Tibial artery (tissue), 4 donors: ENCODE measurements at regions not wholly inside any gene's neighbourhood (a gene's known extent, or its start where the extent isn't known, plus 50 kb on each side); places are given as distances from the start of the nearest gene placed in this dataset.
"Not testable (repeated sequence)": the region's sequence is repeated elsewhere in the genome, so short reads cannot be mapped to it uniquely, and the experiment has no call there.

Experiments
- DNase-seq, 2 donors: peaks; one replicate each; pipeline ENCODE4 v3.0.0-alpha.2; 2019
- H3K27ac ChIP-seq, 2 donors: fragments of 200-600 bp; sonication (generic) in 1 of 2; 1 replicate in 1 of 2; 2 replicates in 1 of 2; pipeline ENCODE4 v1.5.1; 2018 to 2019; ENCODE audit warnings: mild to moderate bottlenecking in 1 of 2
- H3K27me3 ChIP-seq, 2 donors: fragments of 200-600 bp; sonication (generic) in 1 of 2; one replicate each; pipeline versions ENCODE4 v1.5.1 to v1.6.0; 2016 to 2019
- H3K36me3 ChIP-seq, 3 donors: fragments of 200-600 bp; sonication (generic) in 2 of 3; one replicate each; pipeline ENCODE4 v1.5.1; 2016 to 2019; ENCODE audit warnings: mild to moderate bottlenecking in 2 of 3
- H3K4me1 ChIP-seq, 4 donors: fragments of 200-600 bp; sonication (generic) in 2 of 4; 1 replicate in 3 of 4; 2 replicates in 1 of 4; pipeline ENCODE4 v1.5.1; 2016 to 2019
- H3K4me3 ChIP-seq, 2 donors: fragments of 200-600 bp; sonication (generic) in 1 of 2; 1 replicate in 1 of 2; 2 replicates in 1 of 2; pipeline ENCODE4 v1.5.1; 2018 to 2019; ENCODE audit warnings: mild to moderate bottlenecking in 2 of 2
- H3K9me3 ChIP-seq, 3 donors: fragments of 200-600 bp; sonication (generic) in 1 of 3; one replicate each; pipeline ENCODE4 v1.5.1; 2016 to 2019
- CTCF ChIP-seq, 2 experiments: fragments of 200-600 bp in 1 of 2; fragments of 450-650 bp in 1 of 2; IDR thresholded peaks; one replicate each; pipeline ENCODE4 v1.5.1; 2017 to 2019; ENCODE audit warnings: antibody characterized with exemption in 2 of 2, mild to moderate bottlenecking in 1 of 2, moderate library complexity in 1 of 2
- intact Hi-C: fragments of 100-400 bp; cut with DNase I; formaldehyde crosslinking; loops from one replicate; pipeline ENCODE4 v1.15.0; 2023; ENCODE audit warnings: low total_unique reads

DNA sequence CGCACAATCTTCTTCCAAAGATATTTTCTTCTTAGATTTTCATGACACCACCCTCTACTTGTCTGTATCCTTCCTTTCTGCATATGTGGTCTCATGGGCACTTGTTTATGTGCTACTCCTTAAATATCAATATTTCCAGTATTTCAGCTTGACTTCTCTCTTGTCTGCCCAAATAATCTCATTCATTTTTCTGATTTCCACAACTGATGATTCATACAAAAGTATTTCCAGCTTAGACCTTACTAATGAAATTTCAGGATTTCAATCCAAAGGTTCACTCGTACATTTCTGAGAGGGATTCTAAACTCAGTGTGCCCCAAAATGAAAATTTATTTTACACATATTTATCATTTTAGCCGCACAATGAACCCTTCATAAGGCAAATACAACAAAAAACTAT is 928.9 kb upstream of the C9orf72 start:
- TF ChIP-seq CTCF (IDR thresholded peaks at IDR 0.05) = no peak
- no peaks in the 10 kb centered on the region for H3K27me3 ChIP-seq
- H3K4me3 ChIP-seq = no peak overlapping the region
- DNase-seq = no peak
- no peaks in the 10 kb centered on the region for H3K4me1 ChIP-seq
- H3K36me3 ChIP-seq = no peaks in the 10 kb centered on the region
- H3K27ac ChIP-seq = no peak overlapping the region
- intact Hi-C loops = no loop called here
- H3K9me3 ChIP-seq = no peaks in the 10 kb centered on the region

- no peak for DNase-seq
- H3K9me3 ChIP-seq = no peaks in the 10 kb centered on the region
- no peaks in the 10 kb centered on the region for H3K36me3 ChIP-seq
- H3K4me1 ChIP-seq = no peaks in the 10 kb centered on the region
- TF ChIP-seq CTCF (IDR thresholded peaks at IDR 0.05) = no peak
- H3K27ac ChIP-seq = no peak overlapping the region
- H3K4me3 ChIP-seq = no peak overlapping the region
- H3K27me3 ChIP-seq = no peaks in the 10 kb centered on the region
- intact Hi-C loops = no loop called here
Observed at GRCh38 chr9:28502741-28503140, 929.5 kb upstream of the C9orf72 start.

DNA sequence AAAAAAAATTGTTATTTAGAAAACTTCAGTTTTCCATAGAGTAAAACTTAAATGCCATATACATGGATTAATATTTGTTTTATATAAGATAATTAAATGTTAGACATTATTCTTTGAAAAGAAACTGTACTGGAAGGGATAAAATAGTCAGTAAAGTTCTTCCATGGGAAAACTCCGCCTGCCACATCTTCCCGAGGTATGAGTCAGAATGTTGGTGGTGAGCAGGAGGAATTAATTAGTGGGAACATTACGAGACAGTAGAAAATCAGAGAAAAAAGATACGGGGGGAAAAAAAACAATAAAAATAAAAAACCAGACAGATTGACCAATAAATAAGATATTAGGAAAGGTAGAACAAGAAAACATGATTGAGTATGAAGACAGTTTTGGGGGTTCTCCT is 930.3 kb upstream of the C9orf72 start:
- Histone ChIP-seq H3K27ac (no peak overlapping the region), H3K9me3 (no peaks in the 10 kb centered on the region), H3K36me3 (no peaks in the 10 kb centered on the region), H3K4me1 (no peaks in the 10 kb centered on the region), H3K4me3 (no peak overlapping the region), H3K27me3 (no peaks in the 10 kb centered on the region)
- no peak for DNase-seq
- no peak for TF ChIP-seq CTCF (IDR thresholded peaks at IDR 0.05)
- intact Hi-C loops = no loop called here

DNA sequence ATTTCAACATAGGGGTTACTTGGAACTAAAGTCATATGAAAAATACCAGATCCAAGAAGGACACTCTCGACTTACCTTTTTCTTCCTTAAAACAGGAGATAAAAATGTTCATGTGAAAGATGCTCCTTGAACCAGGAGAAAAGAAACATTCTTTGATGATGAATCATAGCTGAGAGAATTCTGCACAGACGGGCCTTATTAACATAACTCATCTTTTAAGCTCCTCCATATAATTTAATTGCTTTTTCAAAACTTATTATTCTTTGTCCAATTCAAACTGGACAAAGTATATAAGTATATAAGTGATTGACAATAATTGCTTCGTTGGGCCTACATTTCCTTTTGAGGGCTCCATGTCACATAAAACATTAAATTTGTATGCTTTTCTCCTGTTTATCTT is 945.2 kb upstream of the C9orf72 start:
- TF ChIP-seq CTCF (IDR thresholded peaks at IDR 0.05) = no peak
- no peak overlapping the region for H3K4me3 ChIP-seq
- H3K9me3 ChIP-seq = peaks cover 0 to 4% (median 0%) of the 10 kb centered on the region in 3 donors
- H3K36me3 ChIP-seq = no peaks in the 10 kb centered on the region
- H3K27me3 ChIP-seq = no peaks in the 10 kb centered on the region
- no peaks in the 10 kb centered on the region for H3K4me1 ChIP-seq
- intact Hi-C loops = no loop called here
- no peak for DNase-seq
- H3K27ac ChIP-seq = no peak overlapping the region

- DNase-seq, H3K4me3 ChIP-seq, intact Hi-C loops, H3K27ac ChIP-seq, H3K27me3 ChIP-seq, H3K4me1 ChIP-seq, H3K36me3 ChIP-seq, H3K9me3 ChIP-seq: not testable (repeated sequence)
Observed at GRCh38 chr9:28524309-28524708, 951.0 kb upstream of the C9orf72 start.

DNA sequence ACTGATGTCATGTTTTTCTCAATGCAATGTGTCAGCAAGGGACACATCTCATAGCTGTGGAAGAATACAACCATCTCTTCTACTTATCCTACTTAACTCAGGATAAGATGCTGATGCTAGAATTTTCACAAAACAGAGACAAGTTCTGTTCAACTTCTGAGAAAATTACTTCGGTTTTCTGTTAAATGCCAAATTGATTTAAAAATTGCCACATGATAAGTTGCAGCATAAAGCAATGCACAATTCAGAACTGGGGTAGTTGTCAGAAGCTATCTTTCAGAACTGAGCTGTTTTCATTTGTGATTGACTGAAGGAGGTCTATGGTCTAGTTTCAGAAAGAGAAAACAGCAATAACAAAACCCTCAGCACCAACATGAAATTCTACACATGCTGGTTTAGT is 954.8 kb upstream of the C9orf72 start:
- no peak overlapping the region for H3K27ac ChIP-seq
- no peak for TF ChIP-seq CTCF (IDR thresholded peaks at IDR 0.05)
- H3K36me3 ChIP-seq = no peaks in the 10 kb centered on the region
- DNase-seq = no peak
- H3K4me1 ChIP-seq = no peaks in the 10 kb centered on the region
- no peaks in the 10 kb centered on the region for H3K27me3 ChIP-seq
- no peak overlapping the region for H3K4me3 ChIP-seq
- intact Hi-C loops = no loop called here
- no peaks in the 10 kb centered on the region for H3K9me3 ChIP-seq
